DOHH2 (cell line): ENCODE measurements at regions not wholly inside any gene's neighbourhood (a gene's known extent, or its start where the extent isn't known, plus 50 kb on each side); places are given as distances from the start of the nearest gene placed in this dataset.

Experiments used
- EZH2phosphoT487 ChIP-seq: fragments of 200-600 bp; sonication (generic); IDR thresholded peaks from 2 replicates; pipeline ENCODE4 v1.6.1; 2017; ENCODE audit warnings: borderline replicate concordance, mild to moderate bottlenecking, antibody characterized with exemption, low read length, moderate library complexity, mixed read lengths
- TF ChIP-seq, protein P1 (sequence below): fragments of 200-600 bp; sonication (generic); IDR thresholded peaks from one replicate; pipeline ENCODE4 v1.5.1; 2014; ENCODE audit warnings: antibody characterized with exemption, mild to moderate bottlenecking, low read depth, low read length; ENCODE audit not compliant: poor library complexity, severe bottlenecking

DNA sequence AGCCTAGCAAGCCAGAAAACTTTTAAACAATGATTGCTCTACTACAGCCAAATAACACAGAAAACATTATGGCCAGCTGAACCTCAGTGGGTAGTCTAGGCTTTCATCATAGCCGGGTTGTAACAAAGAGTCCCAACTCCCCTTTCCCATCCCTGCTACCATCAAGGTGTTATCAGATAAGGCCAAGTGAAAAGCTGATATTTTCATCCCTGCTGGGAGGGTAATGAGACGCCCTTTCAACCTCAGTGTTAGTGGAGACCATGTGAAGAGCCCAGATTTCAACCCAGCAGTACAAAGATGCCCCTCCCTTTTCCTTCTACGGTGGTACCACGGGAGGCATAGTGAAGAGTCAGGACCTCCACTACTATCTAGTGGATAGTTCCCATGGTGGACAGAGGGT lies 433.7 kb downstream of the GPM6A start:
- TF ChIP-seq, protein P1, sequence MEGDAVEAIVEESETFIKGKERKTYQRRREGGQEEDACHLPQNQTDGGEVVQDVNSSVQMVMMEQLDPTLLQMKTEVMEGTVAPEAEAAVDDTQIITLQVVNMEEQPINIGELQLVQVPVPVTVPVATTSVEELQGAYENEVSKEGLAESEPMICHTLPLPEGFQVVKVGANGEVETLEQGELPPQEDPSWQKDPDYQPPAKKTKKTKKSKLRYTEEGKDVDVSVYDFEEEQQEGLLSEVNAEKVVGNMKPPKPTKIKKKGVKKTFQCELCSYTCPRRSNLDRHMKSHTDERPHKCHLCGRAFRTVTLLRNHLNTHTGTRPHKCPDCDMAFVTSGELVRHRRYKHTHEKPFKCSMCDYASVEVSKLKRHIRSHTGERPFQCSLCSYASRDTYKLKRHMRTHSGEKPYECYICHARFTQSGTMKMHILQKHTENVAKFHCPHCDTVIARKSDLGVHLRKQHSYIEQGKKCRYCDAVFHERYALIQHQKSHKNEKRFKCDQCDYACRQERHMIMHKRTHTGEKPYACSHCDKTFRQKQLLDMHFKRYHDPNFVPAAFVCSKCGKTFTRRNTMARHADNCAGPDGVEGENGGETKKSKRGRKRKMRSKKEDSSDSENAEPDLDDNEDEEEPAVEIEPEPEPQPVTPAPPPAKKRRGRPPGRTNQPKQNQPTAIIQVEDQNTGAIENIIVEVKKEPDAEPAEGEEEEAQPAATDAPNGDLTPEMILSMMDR, result no peak
- no peak for TF ChIP-seq EZH2phosphoT487
